Hepatocyte (in vitro differentiated cells): ENCODE measurements at regions not wholly inside any gene's neighbourhood (a gene's known extent, or its start where the extent isn't known, plus 50 kb on each side); places are given as distances from the start of the nearest gene placed in this dataset.
A peak's percentile ranks its signal among the peaks of the same experiment; 100 is the strongest.

Experiments
- DNase-seq: peaks from one replicate; pipeline ENCODE4 v3.0.0-alpha.2; 2016; ENCODE audit warnings: low spot score
- H2AFZ ChIP-seq: fragments of 200-600 bp; sonication (generic); 2 replicates; pipeline ENCODE4 v1.6.0; 2016; ENCODE audit warnings: antibody characterized with exemption, mild to moderate bottlenecking
- H3K27ac ChIP-seq: fragments of 200-600 bp; sonication (generic); 2 replicates; pipeline ENCODE4 v1.5.1; 2016; ENCODE audit warnings: mild to moderate bottlenecking
- H3K27me3 ChIP-seq: fragments of 200-600 bp; sonication (generic); 2 replicates; pipeline ENCODE4 v1.6.1; 2016
- H3K36me3 ChIP-seq: fragments of 200-600 bp; sonication (generic); replicated peaks from 2 replicates; pipeline ENCODE4 v1.5.1; 2016; ENCODE audit warnings: low read depth; ENCODE audit not compliant: insufficient read depth
- H3K4me1 ChIP-seq: fragments of 200-600 bp; sonication (generic); 2 replicates; pipeline ENCODE4 v1.5.1; 2016; ENCODE audit warnings: mild to moderate bottlenecking, moderate library complexity; ENCODE audit not compliant: insufficient read depth
- H3K4me2 ChIP-seq: fragments of 200-600 bp; sonication (generic); 2 replicates; pipeline ENCODE4 v1.6.0; 2016
- H3K4me3 ChIP-seq: fragments of 200-600 bp; sonication (generic); 2 replicates; pipeline ENCODE4 v1.5.1; 2016; ENCODE audit warnings: mild to moderate bottlenecking
- H3K79me2 ChIP-seq: fragments of 200-600 bp; sonication (generic); 2 replicates; pipeline ENCODE4 v1.6.0; 2017; ENCODE audit warnings: mild to moderate bottlenecking
- H3K9me2 ChIP-seq: fragments of 200-600 bp; sonication (generic); replicated peaks from 2 replicates; pipeline ENCODE4 v1.6.0; 2017; ENCODE audit warnings: mild to moderate bottlenecking; ENCODE audit not compliant: insufficient read depth
- H3K9me3 ChIP-seq: fragments of 200-600 bp; sonication (generic); 2 replicates; pipeline ENCODE4 v1.5.1; 2016; ENCODE audit warnings: low read depth, mild to moderate bottlenecking
- H4K20me1 ChIP-seq: fragments of 200-600 bp; sonication (generic); 2 replicates; pipeline ENCODE4 v1.6.0; 2016; ENCODE audit warnings: mild to moderate bottlenecking; ENCODE audit not compliant: insufficient read depth, poor library complexity, severe bottlenecking
- EZH2 ChIP-seq: fragments of 200-600 bp; sonication (generic); IDR thresholded peaks from 2 replicates; pipeline ENCODE4 v1.6.1; 2016; ENCODE audit warnings: antibody characterized with exemption, mild to moderate bottlenecking, borderline replicate concordance
- EZH2phosphoT487 ChIP-seq: fragments of 200-600 bp; sonication (generic); IDR thresholded peaks from one replicate; pipeline ENCODE4 v1.6.1; 2018; ENCODE audit warnings: antibody characterized with exemption, mild to moderate bottlenecking, low read depth, moderate library complexity; ENCODE audit not compliant: unreplicated experiment, severe bottlenecking
- WGBS: methylation state at CpG from one replicate; pipeline ENCODE4 v1.1.6; 2016; ENCODE audit warnings: low lambda C conversion rate; ENCODE audit errors: missing lambda C conversion rate; 5-methylcytosine and 5-hydroxymethylcytosine counted together
- TF ChIP-seq, protein P1 (sequence below): fragments of 200-600 bp; sonication (generic); IDR thresholded peaks from 2 replicates; pipeline ENCODE4 v1.5.1; 2016; ENCODE audit warnings: antibody characterized with exemption, mild to moderate bottlenecking; ENCODE audit not compliant: poor library complexity

DNA sequence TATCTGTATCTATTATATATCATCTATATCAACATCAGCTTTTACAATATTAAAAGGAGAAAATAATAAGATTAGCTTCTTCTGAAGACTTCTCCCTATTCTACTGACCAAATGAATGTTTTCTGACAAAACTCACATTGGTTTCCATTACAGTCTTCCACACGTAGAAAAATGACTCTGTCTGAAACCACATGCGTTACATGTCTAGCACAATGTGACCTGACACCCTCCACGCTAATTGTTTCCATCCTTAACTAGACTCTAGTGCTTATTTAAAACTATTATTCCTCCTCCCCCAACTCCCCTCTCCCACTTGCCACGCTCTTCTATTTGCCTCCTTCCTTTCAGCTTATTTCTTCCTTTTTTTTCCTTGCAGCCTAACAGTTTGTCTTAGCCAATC is 172.1 kb downstream of the ADAMTS15 start:
- Histone ChIP-seq H3K4me1 (peaks cover 15% of the 10 kb centered on the region), H4K20me1 (no peaks in the 10 kb centered on the region), H3K27me3 (no peaks in the 10 kb centered on the region), H3K36me3 (no peaks in the 10 kb centered on the region), H3K9me2 (no peaks in the 10 kb centered on the region), H3K9me3 (no peaks in the 10 kb centered on the region), H3K4me3 (no peak overlapping the region), H3K4me2 (no peak overlapping the region), H3K27ac (no peak overlapping the region), H2AFZ (no peak overlapping the region), H3K79me2 (no peaks in the 10 kb centered on the region)
- 75% methylated on average over 4 of the region's 4 CpGs for WGBS
- no peak for DNase-seq
- TF ChIP-seq, protein P1, sequence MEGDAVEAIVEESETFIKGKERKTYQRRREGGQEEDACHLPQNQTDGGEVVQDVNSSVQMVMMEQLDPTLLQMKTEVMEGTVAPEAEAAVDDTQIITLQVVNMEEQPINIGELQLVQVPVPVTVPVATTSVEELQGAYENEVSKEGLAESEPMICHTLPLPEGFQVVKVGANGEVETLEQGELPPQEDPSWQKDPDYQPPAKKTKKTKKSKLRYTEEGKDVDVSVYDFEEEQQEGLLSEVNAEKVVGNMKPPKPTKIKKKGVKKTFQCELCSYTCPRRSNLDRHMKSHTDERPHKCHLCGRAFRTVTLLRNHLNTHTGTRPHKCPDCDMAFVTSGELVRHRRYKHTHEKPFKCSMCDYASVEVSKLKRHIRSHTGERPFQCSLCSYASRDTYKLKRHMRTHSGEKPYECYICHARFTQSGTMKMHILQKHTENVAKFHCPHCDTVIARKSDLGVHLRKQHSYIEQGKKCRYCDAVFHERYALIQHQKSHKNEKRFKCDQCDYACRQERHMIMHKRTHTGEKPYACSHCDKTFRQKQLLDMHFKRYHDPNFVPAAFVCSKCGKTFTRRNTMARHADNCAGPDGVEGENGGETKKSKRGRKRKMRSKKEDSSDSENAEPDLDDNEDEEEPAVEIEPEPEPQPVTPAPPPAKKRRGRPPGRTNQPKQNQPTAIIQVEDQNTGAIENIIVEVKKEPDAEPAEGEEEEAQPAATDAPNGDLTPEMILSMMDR: no peak
- TF ChIP-seq EZH2phosphoT487: no peak
- no peak for TF ChIP-seq EZH2

DNA sequence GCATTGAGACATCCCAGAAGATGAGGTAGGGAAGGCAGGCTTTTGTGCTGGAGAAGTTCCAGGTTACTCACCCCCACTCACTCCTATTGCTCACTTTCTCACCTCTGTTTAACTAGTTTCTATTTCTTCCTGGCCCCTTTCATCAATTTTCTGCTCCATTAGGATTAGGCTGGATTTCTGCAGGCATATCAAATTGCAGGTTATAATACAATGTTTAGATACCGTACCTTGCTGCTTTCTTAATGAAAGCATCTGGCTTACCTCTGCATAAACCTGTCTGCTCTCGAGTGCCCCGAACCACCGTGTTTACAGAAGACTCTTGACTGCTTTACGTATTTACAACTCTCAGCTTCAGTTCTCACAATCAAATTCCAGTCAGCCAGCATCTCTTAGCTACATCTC is 173.7 kb downstream of the ADAMTS15 start:
- DNase-seq: no peak
- no peak overlapping the region for H3K27ac ChIP-seq
- H3K9me2 ChIP-seq: no peaks in the 10 kb centered on the region
- H4K20me1 ChIP-seq: no peaks in the 10 kb centered on the region
- H3K4me3 ChIP-seq: no peak overlapping the region
- 20% methylated on average over 5 of the region's 5 CpGs for WGBS
- H3K79me2 ChIP-seq: no peaks in the 10 kb centered on the region
- no peaks in the 10 kb centered on the region for H3K36me3 ChIP-seq
- H3K4me2 ChIP-seq: no peak overlapping the region
- no peak for TF ChIP-seq EZH2
- TF ChIP-seq, protein P1: no peak
- peaks cover 15% of the 10 kb centered on the region for H3K4me1 ChIP-seq
- H2AFZ ChIP-seq: no peak overlapping the region
- no peaks in the 10 kb centered on the region for H3K9me3 ChIP-seq
- no peaks in the 10 kb centered on the region for H3K27me3 ChIP-seq

DNA sequence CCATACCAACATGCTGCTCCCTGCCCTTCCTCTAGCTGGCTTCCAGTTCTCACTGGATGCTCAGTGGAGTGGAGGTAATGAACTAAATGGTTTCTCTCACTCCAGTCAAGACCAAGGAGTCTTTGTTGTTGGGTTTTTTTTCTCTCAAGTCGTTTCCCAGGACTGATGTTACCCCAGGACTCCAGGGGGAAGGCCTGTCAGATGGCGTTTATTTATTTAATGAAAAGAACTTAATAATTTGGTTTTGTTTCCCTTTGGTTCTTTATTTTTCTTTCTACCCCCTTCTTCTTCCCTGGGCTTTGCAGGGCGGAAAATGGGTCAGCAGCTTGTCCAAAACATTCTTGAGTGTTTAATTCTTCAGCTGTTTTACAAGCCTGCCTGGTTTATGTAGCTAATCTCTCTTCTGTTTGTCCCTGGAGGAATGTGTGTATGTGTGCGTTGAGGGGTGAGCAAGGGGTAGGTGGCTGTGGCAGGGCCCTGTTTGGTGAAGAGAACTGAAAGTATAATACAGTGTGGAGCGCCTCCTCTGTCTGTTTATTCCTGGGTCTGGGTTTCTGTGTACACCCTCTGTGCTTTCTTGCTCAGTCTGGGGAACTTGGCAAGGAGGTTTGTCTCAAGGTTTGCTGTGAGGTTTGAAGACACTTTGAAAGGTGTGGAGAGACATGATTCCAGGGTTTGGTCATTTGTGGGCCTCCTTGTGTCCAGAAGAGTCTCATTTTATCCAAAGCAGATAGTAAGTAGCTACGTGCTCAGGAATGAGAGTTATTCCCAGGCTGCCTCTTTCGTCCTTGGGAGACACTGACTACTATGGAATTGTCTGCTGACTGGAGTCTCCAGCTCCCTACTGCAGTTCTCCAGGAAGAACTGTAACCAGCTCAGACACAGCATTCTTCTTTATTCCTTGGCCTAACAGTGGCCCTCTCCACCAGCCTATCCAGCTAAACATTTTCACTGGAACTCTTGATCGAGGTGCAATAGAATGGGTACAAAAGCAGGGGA is 175.5 kb downstream of the ADAMTS15 start:
- Histone ChIP-seq H3K4me2 (peak overlapping the region; percentile 3), H3K9me2 (no peaks in the 10 kb centered on the region), H3K4me1 (peaks cover 18% of the 10 kb centered on the region), H3K27me3 (no peaks in the 10 kb centered on the region), H3K9me3 (no peaks in the 10 kb centered on the region), H3K4me3 (no peak overlapping the region), H4K20me1 (no peaks in the 10 kb centered on the region), H2AFZ (no peak overlapping the region), H3K27ac (peak overlapping the region; percentile 44), H3K36me3 (no peaks in the 10 kb centered on the region), H3K79me2 (no peaks in the 10 kb centered on the region)
- no peak for TF ChIP-seq EZH2phosphoT487
- TF ChIP-seq, protein P1: peak; percentile 37
- 56% methylated on average over 8 of the region's 8 CpGs for WGBS
- peak; percentile 44 for DNase-seq
